ENCODE measurements at regions not wholly inside any gene's neighbourhood (a gene's known extent, or its start where the extent isn't known, plus 50 kb on each side); places are given as distances from the start of the nearest gene placed in this dataset.
A peak's percentile ranks its signal among the peaks of the same experiment; 100 is the strongest.

DNA sequence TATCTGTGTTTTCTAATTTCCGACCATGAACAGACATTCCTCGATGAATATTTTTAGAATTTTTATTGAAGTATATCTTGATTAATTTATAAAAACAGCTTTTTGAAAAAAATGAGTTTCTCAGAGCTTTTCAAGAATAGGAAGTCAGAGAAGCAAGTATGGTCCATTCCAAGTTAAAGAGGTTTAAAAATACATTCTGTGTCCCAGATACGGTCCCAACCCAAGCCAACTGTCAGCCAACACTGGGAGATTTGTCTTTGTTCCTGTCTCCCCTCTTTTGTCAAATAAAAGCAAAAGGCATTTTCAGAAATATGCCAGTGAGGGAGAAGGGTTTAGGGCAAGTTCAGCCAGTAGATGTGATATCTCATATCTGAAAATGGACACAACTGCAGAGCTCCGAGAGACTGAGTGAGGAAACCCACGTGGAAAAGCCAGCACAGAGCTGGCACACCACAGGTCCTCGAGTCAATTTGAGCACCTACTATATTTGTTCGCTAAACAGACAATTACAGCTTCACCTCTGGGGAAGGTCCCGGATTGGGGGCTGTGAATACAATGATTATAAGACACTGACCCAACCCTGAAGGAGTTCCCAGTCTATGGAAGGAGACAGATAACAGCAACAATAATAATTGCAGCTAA, 59.8 kb downstream of the C11orf91 start:
- no peaks in the 10 kb centered on the region for H3K4me1 ChIP-seq
- no peak overlapping the region for H3K27ac ChIP-seq
- H3K9me3 ChIP-seq: no peaks in the 10 kb centered on the region
- DNase-seq (ENCODE audit: extremely low spot score in 2 of 2): peak in 1 of 2 donors; percentile 7
- no peaks in the 10 kb centered on the region for H3K27me3 ChIP-seq
- no peak overlapping the region for H3K4me3 ChIP-seq
- TF ChIP-seq, protein P1, sequence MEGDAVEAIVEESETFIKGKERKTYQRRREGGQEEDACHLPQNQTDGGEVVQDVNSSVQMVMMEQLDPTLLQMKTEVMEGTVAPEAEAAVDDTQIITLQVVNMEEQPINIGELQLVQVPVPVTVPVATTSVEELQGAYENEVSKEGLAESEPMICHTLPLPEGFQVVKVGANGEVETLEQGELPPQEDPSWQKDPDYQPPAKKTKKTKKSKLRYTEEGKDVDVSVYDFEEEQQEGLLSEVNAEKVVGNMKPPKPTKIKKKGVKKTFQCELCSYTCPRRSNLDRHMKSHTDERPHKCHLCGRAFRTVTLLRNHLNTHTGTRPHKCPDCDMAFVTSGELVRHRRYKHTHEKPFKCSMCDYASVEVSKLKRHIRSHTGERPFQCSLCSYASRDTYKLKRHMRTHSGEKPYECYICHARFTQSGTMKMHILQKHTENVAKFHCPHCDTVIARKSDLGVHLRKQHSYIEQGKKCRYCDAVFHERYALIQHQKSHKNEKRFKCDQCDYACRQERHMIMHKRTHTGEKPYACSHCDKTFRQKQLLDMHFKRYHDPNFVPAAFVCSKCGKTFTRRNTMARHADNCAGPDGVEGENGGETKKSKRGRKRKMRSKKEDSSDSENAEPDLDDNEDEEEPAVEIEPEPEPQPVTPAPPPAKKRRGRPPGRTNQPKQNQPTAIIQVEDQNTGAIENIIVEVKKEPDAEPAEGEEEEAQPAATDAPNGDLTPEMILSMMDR (IDR thresholded peaks at IDR 0.05): no peak
- no peak for TF ChIP-seq POLR2A (IDR thresholded peaks at IDR 0.05)
- no peak for TF ChIP-seq POLR2AphosphoS5 (IDR thresholded peaks at IDR 0.05; ENCODE audit: insufficient read depth in 1 of 2, low read depth in 1 of 2)
- intact Hi-C loops (cut with DNase I): no loop called here
- H3K36me3 ChIP-seq: no peaks in the 10 kb centered on the region

DNA sequence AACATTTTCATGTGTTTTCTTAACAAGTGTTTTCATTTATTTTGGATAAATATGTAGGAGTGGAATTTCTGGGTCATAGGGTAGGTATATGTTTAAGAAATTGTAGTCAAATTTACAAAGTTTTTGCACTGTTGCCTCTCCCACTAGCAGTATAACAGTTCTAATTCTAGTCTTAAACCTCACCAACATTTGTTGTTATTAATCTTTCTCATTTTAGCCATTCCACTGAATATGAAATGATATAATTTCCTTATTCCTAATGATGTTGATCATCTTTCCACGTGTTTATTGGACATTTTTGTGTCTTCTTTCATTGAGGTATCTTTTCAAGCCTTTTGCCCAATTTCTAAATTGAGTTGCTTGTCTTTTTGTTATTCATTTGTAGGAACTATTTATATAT, 62.0 kb downstream of the C11orf91 start:
- no peaks in the 10 kb centered on the region for H3K27me3 ChIP-seq
- no peaks in the 10 kb centered on the region for H3K36me3 ChIP-seq
- no peak for TF ChIP-seq POLR2A (IDR thresholded peaks at IDR 0.05)
- TF ChIP-seq, protein P1 (IDR thresholded peaks at IDR 0.05): no peak
- no peak for TF ChIP-seq POLR2AphosphoS5 (IDR thresholded peaks at IDR 0.05; ENCODE audit: insufficient read depth in 1 of 2, low read depth in 1 of 2)
- peaks cover 13% of the 10 kb centered on the region for H3K4me1 ChIP-seq
- DNase-seq (ENCODE audit: extremely low spot score in 2 of 2): no peak
- H3K27ac ChIP-seq: no peak overlapping the region
- no peaks in the 10 kb centered on the region for H3K9me3 ChIP-seq
- intact Hi-C loops (cut with DNase I): no loop called here
- no peak overlapping the region for H3K4me3 ChIP-seq

DNA sequence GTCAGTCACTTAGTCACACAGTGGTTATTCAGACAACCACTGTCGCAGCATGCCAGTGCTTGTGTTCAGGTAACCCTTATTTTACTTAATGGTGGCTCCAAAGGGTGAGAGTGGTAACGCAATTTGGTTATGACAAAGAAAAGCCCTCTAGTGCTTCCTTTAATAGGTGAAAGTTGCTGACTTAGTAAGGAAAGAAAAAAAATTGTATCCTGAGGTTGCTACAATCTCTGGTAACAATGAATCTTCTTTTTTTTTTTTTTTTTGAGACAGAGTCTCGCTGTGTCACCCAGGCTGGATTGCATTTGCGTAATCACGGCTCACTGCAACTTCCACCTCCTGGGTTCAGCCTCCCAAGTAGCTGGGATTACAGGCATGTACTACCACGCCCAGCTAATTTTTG, 64.5 kb downstream of the C11orf91 start:
- H3K4me3 ChIP-seq: no peak overlapping the region
- TF ChIP-seq POLR2AphosphoS5 (IDR thresholded peaks at IDR 0.05; ENCODE audit: insufficient read depth in 1 of 2, low read depth in 1 of 2): peak in 1 of 2 donors; percentile 40
- TF ChIP-seq, protein P1 (IDR thresholded peaks at IDR 0.05): no peak
- no peaks in the 10 kb centered on the region for H3K9me3 ChIP-seq
- no peaks in the 10 kb centered on the region for H3K27me3 ChIP-seq
- H3K36me3 ChIP-seq: no peaks in the 10 kb centered on the region
- H3K4me1 ChIP-seq: peaks cover 13% of the 10 kb centered on the region
- intact Hi-C loops (cut with DNase I): no loop called here
- peak in 1 of 2 donors; percentile 28 for DNase-seq (ENCODE audit: extremely low spot score in 2 of 2)
- no peak overlapping the region for H3K27ac ChIP-seq

DNA sequence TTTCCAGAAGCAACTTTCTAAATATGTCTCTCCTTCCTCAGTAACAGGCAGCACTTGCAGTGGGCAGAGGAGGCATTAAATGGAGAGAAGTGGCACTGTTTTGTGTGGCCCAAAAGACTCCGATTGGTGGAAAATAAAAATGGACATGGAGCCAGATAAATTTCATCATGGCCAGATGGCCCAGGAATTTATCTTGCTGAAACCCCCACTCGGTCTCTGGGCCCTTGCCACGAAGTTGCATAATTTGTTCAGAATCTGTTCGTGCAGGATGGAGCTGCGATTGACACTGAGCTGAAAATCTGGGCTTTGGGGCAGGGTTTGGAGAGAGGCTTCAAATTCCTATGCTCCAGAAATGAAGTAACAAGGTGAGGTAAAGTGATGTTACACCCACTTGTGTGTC, 65.5 kb downstream of the C11orf91 start:
- no peaks in the 10 kb centered on the region for H3K9me3 ChIP-seq
- TF ChIP-seq POLR2AphosphoS5 (IDR thresholded peaks at IDR 0.05; ENCODE audit: insufficient read depth in 1 of 2, low read depth in 1 of 2) (no peak), POLR2A (IDR thresholded peaks at IDR 0.05) (no peak)
- TF ChIP-seq, protein P1 (IDR thresholded peaks at IDR 0.05): no peak
- H3K27me3 ChIP-seq: no peaks in the 10 kb centered on the region
- peak in 1 of 2 donors; percentile 49 for DNase-seq (ENCODE audit: extremely low spot score in 2 of 2)
- H3K4me1 ChIP-seq: peaks cover 13% of the 10 kb centered on the region
- H3K36me3 ChIP-seq: no peaks in the 10 kb centered on the region
- no peak overlapping the region for H3K27ac ChIP-seq
- H3K4me3 ChIP-seq: no peak overlapping the region
- intact Hi-C loops (cut with DNase I): no loop called here

DNA sequence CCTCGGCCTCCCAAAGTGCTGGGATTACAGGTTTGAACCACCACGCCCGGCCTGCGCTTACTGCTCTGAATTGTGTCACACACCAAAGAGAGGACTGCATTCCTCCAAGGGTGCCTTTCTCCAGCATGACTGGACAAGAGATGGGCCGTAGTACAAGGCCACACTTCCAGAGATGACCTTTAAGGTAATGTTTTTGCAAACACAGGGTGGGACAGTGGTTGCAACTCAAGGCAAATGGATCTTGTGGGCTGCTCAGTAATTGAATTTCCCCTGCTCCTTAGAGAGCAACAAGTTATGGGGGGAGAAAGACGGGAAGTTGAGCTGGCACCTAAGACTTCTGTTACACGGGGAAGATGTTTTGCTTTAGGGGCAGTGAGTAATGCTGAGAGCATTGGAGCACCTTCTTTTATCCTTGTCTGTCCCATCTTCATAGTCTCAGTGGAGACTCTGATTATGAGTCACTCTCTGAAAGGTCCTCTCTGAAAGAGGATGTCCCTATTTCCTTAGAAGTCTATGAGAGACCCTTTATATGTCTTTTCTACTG, 66.3 kb downstream of the C11orf91 start:
- TF ChIP-seq, protein P1 (IDR thresholded peaks at IDR 0.05): no peak
- TF ChIP-seq POLR2A (IDR thresholded peaks at IDR 0.05) (no peak), POLR2AphosphoS5 (IDR thresholded peaks at IDR 0.05; ENCODE audit: insufficient read depth in 1 of 2, low read depth in 1 of 2) (no peak)
- intact Hi-C loops (cut with DNase I): no loop called here
- no peak overlapping the region for H3K27ac ChIP-seq
- H3K9me3 ChIP-seq: no peaks in the 10 kb centered on the region
- H3K4me3 ChIP-seq: no peak overlapping the region
- H3K27me3 ChIP-seq: no peaks in the 10 kb centered on the region
- H3K36me3 ChIP-seq: no peaks in the 10 kb centered on the region
- H3K4me1 ChIP-seq: peaks cover 13% of the 10 kb centered on the region
- peak in 1 of 2 donors; percentile 37 for DNase-seq (ENCODE audit: extremely low spot score in 2 of 2)

Data from vagina (tissue), 2 donors.